ENCODE measurements at regions not wholly inside any gene's neighbourhood (a gene's known extent, or its start where the extent isn't known, plus 50 kb on each side); places are given as distances from the start of the nearest gene placed in this dataset.

DNA sequence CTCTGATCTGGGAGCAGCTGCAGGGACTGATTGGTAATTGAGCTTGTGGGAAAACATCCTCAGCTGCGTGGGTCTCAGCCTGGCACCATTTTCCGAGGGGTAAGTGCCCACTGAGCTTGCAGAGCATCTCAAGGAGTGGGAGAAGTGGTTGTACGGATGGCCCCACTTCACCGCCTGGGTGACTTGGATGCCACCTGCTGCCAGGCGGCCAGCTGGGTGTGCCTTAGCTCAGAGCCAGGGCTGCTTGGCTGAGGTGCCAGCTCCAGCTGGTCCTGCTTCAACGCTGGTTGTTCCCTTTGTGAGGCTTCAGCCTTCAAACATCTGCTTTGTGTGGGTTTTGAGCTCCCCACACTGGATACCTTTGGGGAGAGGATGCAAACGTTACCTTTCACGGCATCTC is 482.7 kb upstream of the EEF2KMT start:
- TF ChIP-seq POLR2A (IDR thresholded peaks at IDR 0.05): no peak
- TF ChIP-seq, protein P1, sequence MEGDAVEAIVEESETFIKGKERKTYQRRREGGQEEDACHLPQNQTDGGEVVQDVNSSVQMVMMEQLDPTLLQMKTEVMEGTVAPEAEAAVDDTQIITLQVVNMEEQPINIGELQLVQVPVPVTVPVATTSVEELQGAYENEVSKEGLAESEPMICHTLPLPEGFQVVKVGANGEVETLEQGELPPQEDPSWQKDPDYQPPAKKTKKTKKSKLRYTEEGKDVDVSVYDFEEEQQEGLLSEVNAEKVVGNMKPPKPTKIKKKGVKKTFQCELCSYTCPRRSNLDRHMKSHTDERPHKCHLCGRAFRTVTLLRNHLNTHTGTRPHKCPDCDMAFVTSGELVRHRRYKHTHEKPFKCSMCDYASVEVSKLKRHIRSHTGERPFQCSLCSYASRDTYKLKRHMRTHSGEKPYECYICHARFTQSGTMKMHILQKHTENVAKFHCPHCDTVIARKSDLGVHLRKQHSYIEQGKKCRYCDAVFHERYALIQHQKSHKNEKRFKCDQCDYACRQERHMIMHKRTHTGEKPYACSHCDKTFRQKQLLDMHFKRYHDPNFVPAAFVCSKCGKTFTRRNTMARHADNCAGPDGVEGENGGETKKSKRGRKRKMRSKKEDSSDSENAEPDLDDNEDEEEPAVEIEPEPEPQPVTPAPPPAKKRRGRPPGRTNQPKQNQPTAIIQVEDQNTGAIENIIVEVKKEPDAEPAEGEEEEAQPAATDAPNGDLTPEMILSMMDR (IDR thresholded peaks at IDR 0.05 in 4 of 5, conservative IDR thresholded peaks at IDR 0.05 in 1 of 5): no peak
